ENCODE measurements at regions not wholly inside any gene's neighbourhood (a gene's known extent, or its start where the extent isn't known, plus 50 kb on each side); places are given as distances from the start of the nearest gene placed in this dataset.
"Not testable (repeated sequence)": the region's sequence is repeated elsewhere in the genome, so short reads cannot be mapped to it uniquely, and the experiment has no call there.

DNA sequence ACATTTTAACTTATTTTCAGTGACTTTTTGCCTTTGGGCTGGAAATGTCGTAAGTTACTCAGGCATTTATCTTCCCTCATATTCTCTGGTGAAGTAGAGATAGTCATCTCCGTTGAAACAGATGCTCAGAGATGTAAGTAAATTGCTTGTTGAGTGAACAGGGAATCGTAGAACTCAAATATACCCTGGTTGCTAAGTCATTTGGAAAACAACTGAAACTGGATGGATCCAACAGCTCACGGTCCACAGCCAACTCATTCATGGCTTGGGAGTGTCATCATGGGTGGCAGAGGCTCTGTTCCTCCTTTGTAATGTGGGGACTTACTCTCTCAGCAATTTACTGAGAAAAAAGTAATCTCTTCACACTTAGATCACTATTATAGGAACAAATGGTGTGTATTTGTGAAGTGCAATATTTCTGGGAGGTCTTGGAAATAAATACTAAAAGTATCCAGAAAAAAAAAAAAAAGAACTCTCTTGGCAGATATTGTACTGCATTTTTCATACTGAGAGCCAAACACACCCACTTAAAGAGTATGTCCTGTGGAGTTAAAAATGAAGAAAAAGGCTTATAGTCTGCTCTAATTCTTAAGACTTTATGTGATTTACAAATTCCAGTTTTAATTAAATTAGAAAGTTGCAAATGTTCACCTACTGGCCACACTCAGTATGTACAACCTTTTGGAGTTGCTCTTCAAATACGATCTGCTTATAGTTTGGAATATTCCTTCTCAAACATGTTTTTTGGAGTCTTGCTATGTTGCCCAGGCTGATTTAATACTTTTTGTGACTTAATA is 107.4 kb downstream of the LEPR start:
- DNase-seq (ENCODE audit: low read depth in 2 of 2) = no peak

- DNase-seq (ENCODE audit: low read depth in 2 of 2) = no peak
Measured at GRCh38 chr1:65531972-65532570, 111.6 kb downstream of the LEPR start.

DNA sequence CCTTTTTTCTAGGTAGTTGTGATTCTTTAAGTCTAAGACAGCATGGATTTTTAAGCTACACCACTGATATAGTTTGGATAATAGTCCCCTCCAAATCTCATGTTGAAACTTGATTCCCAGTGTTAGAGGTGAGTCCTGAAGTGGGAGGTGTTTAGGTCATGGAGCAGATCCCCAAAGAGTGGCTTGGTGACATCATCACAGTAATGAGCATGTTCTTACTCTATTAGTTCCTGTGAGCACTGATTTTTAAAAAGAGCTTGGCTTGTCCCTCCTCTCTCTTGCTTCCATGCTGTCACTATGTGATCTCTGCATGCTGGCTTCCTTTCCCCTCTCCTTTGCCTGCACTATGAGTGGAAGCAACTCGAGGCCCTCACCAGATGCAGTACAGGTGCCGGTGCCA is 115.5 kb downstream of the LEPR start:
- DNase-seq (ENCODE audit: low read depth in 2 of 2) = no peak

DNA sequence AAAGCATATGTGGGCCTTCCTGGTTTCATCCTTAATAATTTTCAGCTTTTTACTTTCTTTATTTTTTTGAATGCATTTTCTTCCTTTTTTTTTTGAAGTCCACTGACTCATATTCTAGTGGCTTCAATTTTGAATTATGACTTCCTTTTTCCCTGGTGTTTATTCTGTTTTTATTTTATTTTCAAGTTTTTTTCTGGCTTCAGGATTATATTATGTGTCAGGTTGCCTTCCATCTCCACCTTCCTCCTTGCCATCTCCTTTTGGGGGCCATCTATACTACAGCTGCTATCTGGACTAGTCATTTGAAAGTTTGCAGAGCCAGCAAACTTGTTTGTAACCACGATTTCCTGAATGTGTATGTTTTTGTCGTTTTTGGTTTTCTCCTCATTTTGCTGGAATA is 117.6 kb downstream of the LEPR start:
- no peak for DNase-seq (ENCODE audit: low read depth in 2 of 2)

DNA sequence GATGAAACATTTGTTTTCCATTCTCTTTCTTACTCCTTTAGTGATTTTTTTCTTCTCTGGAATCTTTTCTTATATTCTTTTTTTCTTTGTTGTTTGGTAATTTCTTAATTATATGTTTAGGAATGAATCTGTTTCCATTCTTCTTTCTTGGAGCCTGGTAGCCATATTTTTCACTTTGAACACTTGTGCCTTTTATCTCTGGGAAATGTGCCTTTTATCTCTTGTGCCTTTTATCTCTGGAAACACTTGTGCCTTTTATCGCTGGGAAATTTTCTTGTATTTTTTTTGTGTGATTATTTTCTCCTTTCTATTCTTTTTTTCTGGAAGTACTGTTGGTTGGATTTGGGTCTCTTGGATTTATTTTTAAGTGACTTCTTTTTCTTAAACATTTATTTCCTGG is 118.2 kb downstream of the LEPR start:
- DNase-seq (ENCODE audit: low read depth in 2 of 2) = no peak

- no peak for DNase-seq (ENCODE audit: low read depth in 2 of 2)
Measured at GRCh38 chr1:65539266-65540131, 119.0 kb downstream of the LEPR start.

DNA sequence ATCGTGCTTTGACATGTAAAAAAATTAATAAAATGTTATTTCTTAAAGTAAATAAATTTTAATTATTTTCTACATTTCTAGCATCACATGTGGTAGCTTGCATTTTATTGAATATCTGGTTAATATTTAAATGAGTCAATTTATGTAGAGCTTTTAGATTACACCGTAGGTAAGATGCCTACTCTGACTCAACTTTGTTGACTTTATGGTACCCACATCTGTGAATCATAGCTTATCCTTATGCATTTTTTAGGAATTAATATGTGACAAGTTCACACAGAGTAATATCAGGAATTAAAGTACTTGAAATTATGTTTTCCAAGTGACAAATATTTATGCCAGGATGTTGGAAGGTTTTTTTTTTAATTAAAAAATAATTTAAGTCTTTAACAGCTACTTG is 120.7 kb downstream of the LEPR start:
- no peak for DNase-seq (ENCODE audit: low read depth in 2 of 2)

DNA sequence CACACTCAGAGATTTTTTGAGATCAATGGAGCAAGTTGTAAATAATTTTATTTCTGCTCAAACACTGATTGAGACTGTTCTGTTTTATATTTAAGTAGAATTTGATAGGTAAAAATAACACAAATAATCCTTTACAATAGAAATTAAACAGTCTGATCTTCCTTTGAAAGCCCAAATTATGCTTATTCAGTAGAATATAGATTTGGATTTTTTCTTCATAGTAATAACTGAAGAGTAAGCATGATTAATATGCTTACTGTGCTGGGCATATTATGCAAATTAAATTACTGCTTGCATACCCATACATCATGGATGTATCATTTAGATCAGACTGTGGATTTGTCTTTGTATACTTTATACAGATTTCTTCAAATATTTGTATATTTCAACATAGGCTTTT is 121.4 kb downstream of the LEPR start:
- DNase-seq (ENCODE audit: low read depth in 2 of 2) = no peak

GRCh38 chr1:65542592-65542991 is 122.1 kb downstream of the LEPR start:
- DNase-seq (ENCODE audit: low read depth in 2 of 2) = not testable (repeated sequence)

DNA sequence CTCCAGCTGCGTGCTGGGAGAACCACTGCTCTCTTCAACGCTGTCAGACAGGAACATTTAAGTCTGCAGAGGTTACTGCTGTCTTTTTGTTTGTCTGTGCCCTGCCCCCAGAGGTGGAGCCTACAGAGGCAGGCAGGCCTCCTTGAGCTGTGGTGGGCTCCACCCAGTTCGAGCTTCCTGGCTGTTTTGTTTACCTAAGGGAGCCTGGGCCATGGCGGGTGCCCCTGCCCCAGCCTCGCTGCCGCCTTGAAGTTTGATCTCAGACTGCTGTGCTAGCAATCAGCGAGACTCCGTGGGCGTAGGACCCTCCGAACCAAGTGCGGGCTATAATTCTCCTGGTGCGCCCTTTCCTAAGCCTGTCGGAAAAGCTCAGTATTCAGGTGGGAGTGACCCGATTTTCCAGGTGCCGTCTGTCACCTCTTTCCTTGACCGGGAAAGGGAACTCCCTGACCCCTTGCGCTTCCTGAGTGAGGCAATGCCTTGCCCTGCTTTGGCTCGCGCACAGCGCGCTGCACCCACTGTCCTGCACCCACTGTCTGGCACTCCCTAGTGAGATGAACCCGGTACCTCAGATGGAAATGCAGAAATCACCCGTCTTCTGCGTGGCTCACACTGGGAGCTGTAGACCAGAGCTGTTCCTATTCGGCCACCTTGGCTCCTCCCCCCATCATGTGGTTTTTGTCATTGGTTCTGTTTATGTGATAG is 130.0 kb downstream of the LEPR start:
- DNase-seq (ENCODE audit: low read depth in 2 of 2) = not testable (repeated sequence)

GRCh38 chr1:65552484-65552883 is 132.0 kb downstream of the LEPR start:
- not testable (repeated sequence) for DNase-seq (ENCODE audit: low read depth in 2 of 2)

GRCh38 chr1:65554086-65554764 is 133.8 kb downstream of the LEPR start:
- DNase-seq (ENCODE audit: low read depth in 2 of 2) = not testable (repeated sequence)

GRCh38 chr1:65554829-65555228 is 134.4 kb downstream of the LEPR start:
- no peak for DNase-seq (ENCODE audit: low read depth in 2 of 2)

- DNase-seq (ENCODE audit: low read depth in 2 of 2) = no peak
Measured at GRCh38 chr1:65558215-65558614, 137.7 kb downstream of the LEPR start.

- no peak for DNase-seq (ENCODE audit: low read depth in 2 of 2)
Measured at GRCh38 chr1:65564493-65564892, 144.0 kb downstream of the LEPR start.

DNA sequence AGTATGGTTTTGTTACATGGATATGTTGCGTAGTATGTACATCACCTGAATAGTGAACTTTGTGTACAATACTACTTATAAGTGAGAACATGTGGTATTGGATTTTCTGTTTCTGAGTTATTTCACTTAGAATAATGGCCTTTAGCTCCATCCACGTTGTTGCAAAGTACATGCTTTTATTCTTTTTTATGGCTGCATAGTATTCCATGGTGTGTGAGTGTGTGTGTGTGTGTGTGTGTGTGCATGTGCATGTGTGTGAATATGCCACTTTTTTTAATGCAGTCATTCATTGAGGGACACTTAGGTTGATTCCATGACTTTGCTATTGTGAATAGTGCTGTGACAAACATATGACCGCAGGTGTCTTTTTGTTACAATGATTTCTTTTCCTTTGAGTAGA is 147.8 kb downstream of the LEPR start:
- no peak for DNase-seq (ENCODE audit: low read depth in 2 of 2)

DNA sequence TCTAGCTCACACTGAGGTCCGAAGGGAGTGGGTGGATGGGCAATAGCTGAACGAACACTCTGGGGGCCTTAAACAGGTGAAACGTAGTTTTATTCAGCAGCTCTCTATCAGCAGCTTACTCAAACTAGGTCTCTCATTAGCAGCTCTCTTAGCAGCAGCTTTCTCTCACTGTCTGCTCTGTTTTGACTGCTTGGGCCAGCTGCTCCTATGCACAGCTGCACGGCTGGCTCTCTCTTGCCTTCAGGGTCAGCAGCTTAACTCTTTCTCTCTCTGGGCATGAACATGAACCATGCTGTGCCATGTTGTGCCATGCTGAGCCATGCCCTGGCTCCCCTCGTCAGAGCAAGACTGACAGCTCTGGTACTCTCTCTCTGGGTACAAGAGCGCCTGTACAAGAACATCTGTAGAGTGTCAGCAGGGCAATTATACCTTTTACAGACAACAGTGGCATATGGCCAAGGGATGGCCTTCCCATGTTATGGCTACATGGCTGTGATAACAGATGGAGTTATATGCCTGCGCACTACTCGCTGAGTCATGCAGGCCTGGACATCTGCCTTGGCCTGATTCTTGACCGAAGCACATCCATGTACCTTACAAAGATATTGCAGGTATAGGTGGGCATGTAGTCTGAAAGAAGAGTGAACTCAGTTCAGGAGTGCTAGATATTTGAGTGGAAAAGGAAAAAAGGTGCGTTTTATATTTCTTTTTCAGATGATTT is 152.4 kb downstream of the LEPR start:
- no peak for DNase-seq (ENCODE audit: low read depth in 2 of 2)

DNA sequence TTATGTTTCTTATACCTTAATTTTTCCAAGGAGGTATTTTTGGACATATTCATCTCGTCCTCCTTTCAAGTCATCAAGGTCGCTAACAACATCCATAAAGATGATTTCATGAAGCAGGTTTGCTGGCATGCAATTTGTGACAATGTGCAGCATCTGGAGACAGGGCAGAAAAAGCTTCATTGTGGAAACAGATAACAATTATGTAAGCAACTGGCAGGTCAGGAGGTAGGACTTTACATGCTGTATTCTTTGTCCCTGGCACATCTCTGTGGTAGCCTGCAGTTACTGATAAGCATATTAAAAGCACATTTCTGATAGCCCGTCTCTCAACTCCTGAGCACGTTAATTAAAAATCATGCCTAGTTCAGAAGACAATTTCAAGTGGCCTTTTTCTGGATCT is 156.8 kb downstream of the LEPR start:
- no peak for DNase-seq (ENCODE audit: low read depth in 2 of 2)

DNA sequence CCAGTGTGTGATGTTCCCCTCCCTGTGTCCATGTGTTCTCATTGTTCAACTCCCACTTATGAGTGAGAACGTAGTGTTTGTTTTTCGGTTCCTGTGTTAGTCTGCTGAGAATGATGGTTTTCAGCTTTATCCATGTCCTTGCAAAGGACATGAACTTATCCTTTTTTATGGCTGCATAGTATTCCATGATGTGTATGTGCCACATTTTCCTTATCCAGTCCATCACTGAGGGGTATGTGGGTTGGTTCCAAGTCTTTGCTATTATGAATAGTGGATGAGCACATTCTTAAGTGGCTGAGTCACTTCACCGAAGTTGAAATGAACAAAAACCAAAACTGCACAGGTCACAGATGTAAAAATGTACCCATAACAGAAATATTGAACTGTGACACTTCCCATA is 157.5 kb downstream of the LEPR start:
- not testable (repeated sequence) for DNase-seq (ENCODE audit: low read depth in 2 of 2)

DNA sequence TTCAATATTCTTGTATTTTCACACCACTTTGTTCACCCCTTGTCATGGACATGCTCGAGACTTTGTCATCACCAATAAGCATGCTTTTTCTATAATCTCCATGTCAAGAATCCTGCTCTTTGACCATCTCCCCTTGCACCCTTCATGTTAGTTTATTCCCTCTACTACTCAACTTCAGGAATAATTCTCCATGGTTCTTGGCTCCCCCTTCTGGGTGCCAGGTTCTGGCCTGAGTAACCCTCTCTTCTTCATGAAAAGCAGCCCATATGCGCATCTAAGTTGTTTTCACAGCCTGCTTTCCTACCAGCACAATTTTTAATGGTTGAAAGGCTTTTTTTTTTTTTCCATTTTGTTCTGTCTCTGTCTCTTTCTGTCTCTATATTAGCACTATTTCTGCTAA is 160.7 kb downstream of the LEPR start:
- no peak for DNase-seq (ENCODE audit: low read depth in 2 of 2)

DNA sequence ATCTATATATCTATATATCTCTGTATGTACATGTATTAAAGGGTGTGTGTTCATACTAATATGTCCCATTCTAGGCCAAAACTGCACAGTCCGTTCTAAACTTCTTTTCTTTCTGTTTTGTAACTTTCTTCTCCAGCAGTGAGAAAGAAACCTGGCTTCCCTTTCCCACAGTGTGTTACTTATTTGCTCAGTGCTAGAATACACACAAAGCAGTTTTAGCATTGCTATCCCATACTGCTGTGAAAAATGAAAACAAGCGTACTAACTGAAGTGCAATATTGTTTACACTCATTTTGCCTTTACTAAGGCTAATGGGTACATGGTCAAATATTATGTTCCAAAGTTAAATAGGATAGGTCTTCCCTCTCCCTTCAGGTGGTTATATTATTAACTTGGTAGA is 163.9 kb downstream of the LEPR start:
- no peak for DNase-seq (ENCODE audit: low read depth in 2 of 2)
